ENCODE measurements at regions not wholly inside any gene's neighbourhood (a gene's known extent, or its start where the extent isn't known, plus 50 kb on each side); places are given as distances from the start of the nearest gene placed in this dataset.

DNA sequence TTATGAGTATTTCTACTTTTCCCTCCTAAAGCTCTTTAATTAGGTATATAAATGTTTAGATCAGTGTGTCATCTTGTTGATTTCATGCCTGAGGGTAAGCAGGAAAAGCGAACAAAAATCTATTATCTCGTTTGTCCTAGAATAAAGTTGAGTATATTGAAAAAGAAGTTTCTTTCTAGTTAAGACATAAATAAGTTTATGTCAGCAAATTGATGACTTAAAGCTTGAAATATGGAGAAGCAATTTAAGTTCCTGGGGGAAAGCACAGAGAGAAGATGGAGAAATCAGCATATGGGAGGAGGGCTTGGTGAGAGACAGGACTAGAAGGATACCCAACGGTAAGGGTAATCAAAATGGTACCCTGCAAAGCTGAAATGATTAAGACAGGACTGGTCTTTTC is 813.4 kb downstream of the MTRR start:
- Histone ChIP-seq H3K4me1 (no peaks in the 10 kb centered on the region), H3K36me3 (no peaks in the 10 kb centered on the region), H3K27me3 (no peaks in the 10 kb centered on the region), H3K27ac (no peak overlapping the region), H3K9me3 (no peaks in the 10 kb centered on the region), H3K4me3 (no peak overlapping the region)
- no peak for DNase-seq (ENCODE audit: low spot score in 2 of 2)
- WGBS: 49% methylated on average over 3 of the region's 3 CpGs
- TF ChIP-seq CTCF (IDR thresholded peaks at IDR 0.05): no peak
- TF ChIP-seq EP300 (IDR thresholded peaks at IDR 0.05): no peak
- no peak for TF ChIP-seq POLR2AphosphoS5 (IDR thresholded peaks at IDR 0.05)
- TF ChIP-seq POLR2A (IDR thresholded peaks at IDR 0.05): no peak

GRCh38 chr5:8683496-8683895 is 814.5 kb downstream of the MTRR start:
- WGBS: 88% methylated on average over 2 of the region's 2 CpGs
- H3K27me3 ChIP-seq: no peaks in the 10 kb centered on the region
- no peak overlapping the region for H3K4me3 ChIP-seq
- no peaks in the 10 kb centered on the region for H3K9me3 ChIP-seq
- DNase-seq (ENCODE audit: low spot score in 2 of 2): no peak
- H3K27ac ChIP-seq: no peak overlapping the region
- no peaks in the 10 kb centered on the region for H3K36me3 ChIP-seq
- TF ChIP-seq CTCF (IDR thresholded peaks at IDR 0.05) (no peak), POLR2A (IDR thresholded peaks at IDR 0.05) (no peak), POLR2AphosphoS5 (IDR thresholded peaks at IDR 0.05) (no peak), EP300 (IDR thresholded peaks at IDR 0.05) (no peak)
- no peaks in the 10 kb centered on the region for H3K4me1 ChIP-seq

GRCh38 chr5:8685704-8686103 is 816.8 kb downstream of the MTRR start:
- Histone ChIP-seq H3K4me1 (no peaks in the 10 kb centered on the region), H3K4me3 (no peak overlapping the region), H3K27me3 (no peaks in the 10 kb centered on the region), H3K27ac (no peak overlapping the region), H3K36me3 (no peaks in the 10 kb centered on the region), H3K9me3 (no peaks in the 10 kb centered on the region)
- TF ChIP-seq CTCF (IDR thresholded peaks at IDR 0.05) (no peak), EP300 (IDR thresholded peaks at IDR 0.05) (no peak), POLR2A (IDR thresholded peaks at IDR 0.05) (no peak), POLR2AphosphoS5 (IDR thresholded peaks at IDR 0.05) (no peak)
- 90% methylated on average over 2 of the region's 2 CpGs for WGBS
- no peak for DNase-seq (ENCODE audit: low spot score in 2 of 2)

DNA sequence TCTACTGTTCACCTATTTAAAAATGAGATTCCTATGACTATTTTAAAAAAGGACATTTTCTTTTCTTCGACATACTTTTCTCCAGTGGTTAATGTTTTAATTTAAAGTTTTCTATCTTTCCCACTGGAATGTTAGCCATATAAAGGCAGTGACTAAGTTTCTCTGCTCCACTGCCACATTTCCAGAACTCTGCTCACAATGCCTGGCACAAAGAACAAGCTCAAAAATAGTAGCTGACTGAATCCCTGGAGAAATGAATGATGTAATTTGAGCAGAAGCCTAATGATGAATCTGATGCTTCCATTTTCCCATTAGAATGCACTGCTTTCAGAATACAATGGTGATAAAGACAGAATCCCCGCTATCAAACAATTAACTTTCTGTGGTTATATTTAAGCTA is 817.8 kb downstream of the MTRR start:
- WGBS: 61% methylated on average over 2 of the region's 2 CpGs
- no peak overlapping the region for H3K27ac ChIP-seq
- no peaks in the 10 kb centered on the region for H3K4me1 ChIP-seq
- H3K9me3 ChIP-seq: no peaks in the 10 kb centered on the region
- no peak for DNase-seq (ENCODE audit: low spot score in 2 of 2)
- TF ChIP-seq EP300 (IDR thresholded peaks at IDR 0.05) (no peak), POLR2AphosphoS5 (IDR thresholded peaks at IDR 0.05) (no peak), POLR2A (IDR thresholded peaks at IDR 0.05) (no peak), CTCF (IDR thresholded peaks at IDR 0.05) (no peak)
- no peaks in the 10 kb centered on the region for H3K36me3 ChIP-seq
- no peak overlapping the region for H3K4me3 ChIP-seq
- H3K27me3 ChIP-seq: no peaks in the 10 kb centered on the region

DNA sequence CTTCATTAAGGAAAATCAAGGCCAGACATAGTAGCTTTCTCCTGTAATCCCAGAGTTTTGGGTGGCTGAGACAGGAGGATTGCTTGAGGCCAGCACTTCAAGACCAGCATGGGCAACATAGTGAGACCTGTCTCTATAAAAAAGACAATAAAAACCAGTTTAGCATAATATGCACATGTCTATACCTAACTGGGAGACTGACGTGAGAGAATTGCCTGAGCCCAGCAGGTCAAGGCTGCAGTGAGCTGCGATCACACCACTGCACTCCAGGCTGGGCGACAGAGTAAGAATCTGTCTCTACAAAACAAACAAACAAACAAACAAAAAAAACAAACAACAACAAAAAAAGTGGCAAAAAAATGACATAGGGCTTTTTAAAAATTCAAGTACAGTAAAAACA is 820.8 kb downstream of the MTRR start:
- TF ChIP-seq CTCF (IDR thresholded peaks at IDR 0.05) (no peak), POLR2AphosphoS5 (IDR thresholded peaks at IDR 0.05) (no peak), POLR2A (IDR thresholded peaks at IDR 0.05) (no peak), EP300 (IDR thresholded peaks at IDR 0.05) (no peak)
- H3K4me3 ChIP-seq: no peak overlapping the region
- no peaks in the 10 kb centered on the region for H3K4me1 ChIP-seq
- H3K36me3 ChIP-seq: no peaks in the 10 kb centered on the region
- DNase-seq (ENCODE audit: low spot score in 2 of 2): no peak
- H3K27me3 ChIP-seq: no peaks in the 10 kb centered on the region
- no peaks in the 10 kb centered on the region for H3K9me3 ChIP-seq
- 81% methylated on average over 3 of the region's 3 CpGs for WGBS
- H3K27ac ChIP-seq: no peak overlapping the region
